Liver (tissue), 8 donors: ENCODE measurements at regions not wholly inside any gene's neighbourhood (a gene's known extent, or its start where the extent isn't known, plus 50 kb on each side); places are given as distances from the start of the nearest gene placed in this dataset.

Source experiments
- DNase-seq: peaks from one replicate; pipeline ENCODE4 v3.0.0-alpha.2; 2017; ENCODE audit warnings: low spot score
- H3K27ac ChIP-seq, 2 donors: one replicate each; pipeline ENCODE4 v1.7.0; 2013; ENCODE audit warnings: inconsistent platforms in 2 of 2, low read length in 2 of 2, control low read depth in 1 of 2, low read depth in 1 of 2, mild to moderate bottlenecking in 1 of 2
- H3K27me3 ChIP-seq, 4 donors: one replicate each; pipeline versions ENCODE4 v1.6.1 to v1.7.0; 2013; ENCODE audit warnings: low read length in 3 of 4, inconsistent platforms in 1 of 4, mild to moderate bottlenecking in 1 of 4, moderate library complexity in 1 of 4; ENCODE audit not compliant: control insufficient read depth in 4 of 4, insufficient read depth in 4 of 4
- H3K36me3 ChIP-seq, 4 donors: one replicate each; pipeline versions ENCODE4 v1.6.1 to v1.7.0; 2013; ENCODE audit warnings: low read length in 3 of 4, mild to moderate bottlenecking in 3 of 4, low read depth in 1 of 4, moderate library complexity in 1 of 4; ENCODE audit not compliant: control insufficient read depth in 4 of 4, insufficient read depth in 3 of 4
- H3K4me1 ChIP-seq, 4 donors: one replicate each; pipeline versions ENCODE4 v1.6.1 to v1.7.0; 2013; ENCODE audit warnings: low read length in 3 of 4, mild to moderate bottlenecking in 3 of 4, moderate library complexity in 1 of 4; ENCODE audit not compliant: control insufficient read depth in 4 of 4, insufficient read depth in 4 of 4
- H3K4me3 ChIP-seq, 3 donors: one replicate each; pipeline versions ENCODE4 v1.6.1 to v1.7.0; 2013; ENCODE audit warnings: low read length in 3 of 3, control low read depth in 1 of 3, low read depth in 1 of 3, mild to moderate bottlenecking in 1 of 3
- H3K9ac ChIP-seq, 2 donors: one replicate each; pipeline ENCODE4 v1.7.0; 2013; ENCODE audit warnings: low read length in 2 of 2, mild to moderate bottlenecking in 2 of 2, moderate library complexity in 2 of 2, control low read depth in 1 of 2, low read depth in 1 of 2
- H3K9me3 ChIP-seq, 4 donors: one replicate each; pipeline versions ENCODE4 v1.6.1 to v1.7.0; 2013; ENCODE audit warnings: low read length in 3 of 4; ENCODE audit not compliant: control insufficient read depth in 4 of 4
- EGR1 ChIP-seq, 2 donors: IDR thresholded peaks; 2 replicates each; pipeline ENCODE4 v1.6.1; 2016 to 2018; ENCODE audit warnings: antibody characterized with exemption in 2 of 2, low read depth in 2 of 2
- FOXA1 ChIP-seq: IDR thresholded peaks from 2 replicates; pipeline ENCODE4 v1.6.1; 2016; ENCODE audit warnings: antibody characterized with exemption
- FOXA2 ChIP-seq: IDR thresholded peaks from 2 replicates; pipeline ENCODE4 v1.6.1; 2016; ENCODE audit warnings: antibody characterized with exemption
- GABPA ChIP-seq, 2 donors: IDR thresholded peaks in 1 of 2; conservative IDR thresholded peaks in 1 of 2; 2 replicates each; pipeline ENCODE4 v1.6.1; 2016; ENCODE audit warnings: antibody characterized with exemption in 2 of 2, mild to moderate bottlenecking in 1 of 2, moderate library complexity in 1 of 2
- HNF4A ChIP-seq, 2 donors: conservative IDR thresholded peaks; 2 replicates each; pipeline ENCODE4 v1.6.1; 2016; ENCODE audit warnings: antibody characterized with exemption in 2 of 2, mild to moderate bottlenecking in 2 of 2
- HNF4G ChIP-seq: IDR thresholded peaks from 2 replicates; pipeline ENCODE4 v1.6.1; 2016; ENCODE audit warnings: antibody characterized with exemption
- JUND ChIP-seq, 2 donors: IDR thresholded peaks; 2 replicates each; pipeline ENCODE4 v1.6.1; 2016; ENCODE audit warnings: antibody characterized with exemption in 2 of 2
- RAD21 ChIP-seq, 2 donors: IDR thresholded peaks; 2 replicates each; pipeline ENCODE4 v1.6.1; 2016; ENCODE audit warnings: antibody characterized with exemption in 2 of 2, mild to moderate bottlenecking in 2 of 2
- RXRA ChIP-seq, 2 donors: IDR thresholded peaks; 2 replicates each; pipeline ENCODE4 v1.6.1; 2017 to 2018; ENCODE audit warnings: antibody characterized with exemption in 2 of 2, mild to moderate bottlenecking in 1 of 2
- WGBS: extraction: QIAGEN DNeasy Blood & Tissue Kit; methylation state at CpG from one replicate; pipeline ENCODE4 v1.1.7; 2013; 5-methylcytosine and 5-hydroxymethylcytosine counted together
- TF ChIP-seq, protein P1 (sequence below): fragments of 150-350 bp; IDR thresholded peaks from 2 replicates; pipeline ENCODE4 v1.5.1; 2017; ENCODE audit warnings: improper control_type of control experiment, low read depth, low read length; ENCODE audit not compliant: missing input control
- TF ChIP-seq, protein P2 (sequence below): IDR thresholded peaks from 2 replicates; pipeline ENCODE4 v1.6.1; 2016; ENCODE audit warnings: antibody characterized with exemption
- TF ChIP-seq, protein P3 (sequence below): IDR thresholded peaks from 2 replicates; pipeline ENCODE4 v1.6.1; 2016; ENCODE audit warnings: antibody characterized with exemption, mild to moderate bottlenecking
- TF ChIP-seq, protein P4 (sequence below): IDR thresholded peaks from 2 replicates; pipeline ENCODE4 v1.6.1; 2016; ENCODE audit warnings: antibody characterized with exemption
- donor health status: healthy.
- donor health status: healthy.
- donor health status: healthy.
- donor health status: healthy.
- donor health status: healthy.

DNA sequence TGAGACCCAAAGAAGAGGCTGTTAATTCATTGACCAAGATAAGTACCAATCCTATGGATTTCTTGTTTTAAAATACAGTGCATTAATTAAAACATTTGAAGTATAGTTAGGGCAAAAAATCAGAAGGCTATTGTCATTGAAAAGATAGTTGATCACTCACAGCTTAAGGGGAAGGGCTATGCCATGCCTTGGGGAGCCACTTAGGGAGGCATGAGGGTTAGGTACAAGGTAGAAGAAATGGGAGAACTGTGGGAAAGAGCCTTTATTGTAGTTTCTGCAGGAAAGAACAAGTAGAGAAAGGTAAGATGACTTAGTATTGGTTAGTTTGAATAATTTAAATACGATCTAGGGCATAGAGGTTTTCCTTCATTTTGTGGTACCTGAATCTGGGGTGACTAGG, 1285.5 kb upstream of the TMEFF2 start (continued):
- TF ChIP-seq, protein P1, sequence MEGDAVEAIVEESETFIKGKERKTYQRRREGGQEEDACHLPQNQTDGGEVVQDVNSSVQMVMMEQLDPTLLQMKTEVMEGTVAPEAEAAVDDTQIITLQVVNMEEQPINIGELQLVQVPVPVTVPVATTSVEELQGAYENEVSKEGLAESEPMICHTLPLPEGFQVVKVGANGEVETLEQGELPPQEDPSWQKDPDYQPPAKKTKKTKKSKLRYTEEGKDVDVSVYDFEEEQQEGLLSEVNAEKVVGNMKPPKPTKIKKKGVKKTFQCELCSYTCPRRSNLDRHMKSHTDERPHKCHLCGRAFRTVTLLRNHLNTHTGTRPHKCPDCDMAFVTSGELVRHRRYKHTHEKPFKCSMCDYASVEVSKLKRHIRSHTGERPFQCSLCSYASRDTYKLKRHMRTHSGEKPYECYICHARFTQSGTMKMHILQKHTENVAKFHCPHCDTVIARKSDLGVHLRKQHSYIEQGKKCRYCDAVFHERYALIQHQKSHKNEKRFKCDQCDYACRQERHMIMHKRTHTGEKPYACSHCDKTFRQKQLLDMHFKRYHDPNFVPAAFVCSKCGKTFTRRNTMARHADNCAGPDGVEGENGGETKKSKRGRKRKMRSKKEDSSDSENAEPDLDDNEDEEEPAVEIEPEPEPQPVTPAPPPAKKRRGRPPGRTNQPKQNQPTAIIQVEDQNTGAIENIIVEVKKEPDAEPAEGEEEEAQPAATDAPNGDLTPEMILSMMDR, result no peak
- TF ChIP-seq RAD21 (IDR thresholded peaks at IDR 0.05), result no peak
- TF ChIP-seq, protein P2, sequence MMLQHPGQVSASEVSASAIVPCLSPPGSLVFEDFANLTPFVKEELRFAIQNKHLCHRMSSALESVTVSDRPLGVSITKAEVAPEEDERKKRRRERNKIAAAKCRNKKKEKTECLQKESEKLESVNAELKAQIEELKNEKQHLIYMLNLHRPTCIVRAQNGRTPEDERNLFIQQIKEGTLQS, result no peak

DNA sequence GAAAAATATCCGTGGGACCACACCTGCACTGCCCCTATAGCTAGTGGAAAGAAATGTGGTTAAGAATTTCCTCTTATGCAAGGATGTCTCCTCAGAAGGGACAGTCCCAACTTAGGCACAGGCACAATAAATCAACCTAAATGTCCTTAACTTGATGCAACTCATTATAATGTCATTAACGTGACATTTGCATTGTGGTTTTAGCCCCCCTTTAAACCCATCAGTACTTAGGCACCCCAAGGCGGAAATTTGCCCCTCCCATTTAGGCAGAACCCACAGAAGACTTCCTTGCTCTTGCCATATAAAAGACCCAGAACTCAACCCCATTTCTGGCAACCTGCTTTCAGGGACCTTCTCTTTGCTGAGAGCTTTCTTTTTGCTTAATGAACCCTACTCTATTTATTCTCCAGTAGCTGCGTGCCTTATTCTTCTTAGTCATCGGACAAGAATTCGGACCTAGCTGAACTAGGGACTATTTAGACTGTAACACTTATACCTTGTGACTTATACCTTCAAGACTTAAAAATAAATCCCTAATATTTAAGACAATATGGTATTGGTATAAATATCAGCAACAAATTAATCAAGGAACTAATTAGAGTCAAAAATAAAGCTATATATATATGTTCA, 1281.6 kb upstream of the TMEFF2 start:
- Histone ChIP-seq H3K27ac (no peak overlapping the region), H3K9ac (no peak overlapping the region), H3K9me3 (peaks cover 0 to 6% (median 0%) of the 10 kb centered on the region in 4 donors), H3K4me1 (no peaks in the 10 kb centered on the region), H3K36me3 (no peaks in the 10 kb centered on the region), H3K27me3 (no peaks in the 10 kb centered on the region), H3K4me3 (no peak overlapping the region)
- TF ChIP-seq HNF4A (conservative IDR thresholded peaks at IDR 0.05) (no peak), FOXA1 (no peak)
- 70% methylated on average over 6 of the region's 6 CpGs for WGBS
- no peak for DNase-seq

DNA sequence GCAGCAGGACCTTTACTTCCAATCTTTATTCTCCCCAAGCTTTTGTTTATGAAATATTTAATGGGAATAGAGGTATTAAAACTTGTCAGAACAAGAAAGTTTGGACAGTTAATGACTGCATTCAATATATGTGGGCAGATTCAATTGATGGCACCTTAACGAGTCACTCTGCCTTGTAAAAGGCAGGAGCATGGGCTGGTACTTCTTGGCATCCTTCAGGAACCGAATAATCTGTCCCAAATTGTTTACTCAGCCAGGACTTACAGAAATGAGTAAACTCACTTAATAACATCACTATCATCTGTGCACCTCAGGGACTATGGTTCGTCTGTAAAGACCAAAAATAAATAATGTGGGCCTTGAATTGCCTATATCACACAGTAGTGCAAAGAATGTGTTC, 1280.3 kb upstream of the TMEFF2 start:
- no peak overlapping the region for H3K27ac ChIP-seq
- H3K9ac ChIP-seq, result no peak overlapping the region
- no peaks in the 10 kb centered on the region for H3K27me3 ChIP-seq
- WGBS, result 76% methylated on average over 3 of the region's 3 CpGs
- peaks cover 0 to 6% (median 2%) of the 10 kb centered on the region in 4 donors for H3K9me3 ChIP-seq
- no peaks in the 10 kb centered on the region for H3K36me3 ChIP-seq
- DNase-seq, result no peak
- H3K4me1 ChIP-seq, result no peaks in the 10 kb centered on the region
- TF ChIP-seq RAD21 (IDR thresholded peaks at IDR 0.05) (no peak), RXRA (IDR thresholded peaks at IDR 0.05) (no peak), FOXA2 (no peak), GABPA (IDR thresholded peaks at IDR 0.05 in 1 of 2, conservative IDR thresholded peaks at IDR 0.05 in 1 of 2) (no peak), JUND (IDR thresholded peaks at IDR 0.05) (no peak), HNF4G (no peak), EGR1 (IDR thresholded peaks at IDR 0.05; ENCODE audit: low read depth in 2 of 2) (no peak), HNF4A (conservative IDR thresholded peaks at IDR 0.05) (no peak)
- TF ChIP-seq, protein P3, sequence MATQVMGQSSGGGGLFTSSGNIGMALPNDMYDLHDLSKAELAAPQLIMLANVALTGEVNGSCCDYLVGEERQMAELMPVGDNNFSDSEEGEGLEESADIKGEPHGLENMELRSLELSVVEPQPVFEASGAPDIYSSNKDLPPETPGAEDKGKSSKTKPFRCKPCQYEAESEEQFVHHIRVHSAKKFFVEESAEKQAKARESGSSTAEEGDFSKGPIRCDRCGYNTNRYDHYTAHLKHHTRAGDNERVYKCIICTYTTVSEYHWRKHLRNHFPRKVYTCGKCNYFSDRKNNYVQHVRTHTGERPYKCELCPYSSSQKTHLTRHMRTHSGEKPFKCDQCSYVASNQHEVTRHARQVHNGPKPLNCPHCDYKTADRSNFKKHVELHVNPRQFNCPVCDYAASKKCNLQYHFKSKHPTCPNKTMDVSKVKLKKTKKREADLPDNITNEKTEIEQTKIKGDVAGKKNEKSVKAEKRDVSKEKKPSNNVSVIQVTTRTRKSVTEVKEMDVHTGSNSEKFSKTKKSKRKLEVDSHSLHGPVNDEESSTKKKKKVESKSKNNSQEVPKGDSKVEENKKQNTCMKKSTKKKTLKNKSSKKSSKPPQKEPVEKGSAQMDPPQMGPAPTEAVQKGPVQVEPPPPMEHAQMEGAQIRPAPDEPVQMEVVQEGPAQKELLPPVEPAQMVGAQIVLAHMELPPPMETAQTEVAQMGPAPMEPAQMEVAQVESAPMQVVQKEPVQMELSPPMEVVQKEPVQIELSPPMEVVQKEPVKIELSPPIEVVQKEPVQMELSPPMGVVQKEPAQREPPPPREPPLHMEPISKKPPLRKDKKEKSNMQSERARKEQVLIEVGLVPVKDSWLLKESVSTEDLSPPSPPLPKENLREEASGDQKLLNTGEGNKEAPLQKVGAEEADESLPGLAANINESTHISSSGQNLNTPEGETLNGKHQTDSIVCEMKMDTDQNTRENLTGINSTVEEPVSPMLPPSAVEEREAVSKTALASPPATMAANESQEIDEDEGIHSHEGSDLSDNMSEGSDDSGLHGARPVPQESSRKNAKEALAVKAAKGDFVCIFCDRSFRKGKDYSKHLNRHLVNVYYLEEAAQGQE, result no peak
- TF ChIP-seq, protein P4, sequence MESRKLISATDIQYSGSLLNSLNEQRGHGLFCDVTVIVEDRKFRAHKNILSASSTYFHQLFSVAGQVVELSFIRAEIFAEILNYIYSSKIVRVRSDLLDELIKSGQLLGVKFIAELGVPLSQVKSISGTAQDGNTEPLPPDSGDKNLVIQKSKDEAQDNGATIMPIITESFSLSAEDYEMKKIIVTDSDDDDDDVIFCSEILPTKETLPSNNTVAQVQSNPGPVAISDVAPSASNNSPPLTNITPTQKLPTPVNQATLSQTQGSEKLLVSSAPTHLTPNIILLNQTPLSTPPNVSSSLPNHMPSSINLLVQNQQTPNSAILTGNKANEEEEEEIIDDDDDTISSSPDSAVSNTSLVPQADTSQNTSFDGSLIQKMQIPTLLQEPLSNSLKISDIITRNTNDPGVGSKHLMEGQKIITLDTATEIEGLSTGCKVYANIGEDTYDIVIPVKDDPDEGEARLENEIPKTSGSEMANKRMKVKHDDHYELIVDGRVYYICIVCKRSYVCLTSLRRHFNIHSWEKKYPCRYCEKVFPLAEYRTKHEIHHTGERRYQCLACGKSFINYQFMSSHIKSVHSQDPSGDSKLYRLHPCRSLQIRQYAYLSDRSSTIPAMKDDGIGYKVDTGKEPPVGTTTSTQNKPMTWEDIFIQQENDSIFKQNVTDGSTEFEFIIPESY, result no peak
- no peak overlapping the region for H3K4me3 ChIP-seq
